SK-N-SH (cell line): ENCODE measurements at regions not wholly inside any gene's neighbourhood (a gene's known extent, or its start where the extent isn't known, plus 50 kb on each side); places are given as distances from the start of the nearest gene placed in this dataset.

Experiments used
- GABPA ChIP-seq: IDR thresholded peaks from 2 replicates; pipeline ENCODE4 v1.4.0; 2012; ENCODE audit warnings: low read depth, mild to moderate bottlenecking
- NRF1 ChIP-seq: IDR thresholded peaks from 2 replicates; pipeline ENCODE4 v1.6.1; 2012; ENCODE audit warnings: low read depth, mild to moderate bottlenecking, low read length
- RAD21 ChIP-seq: IDR thresholded peaks from 2 replicates; pipeline ENCODE4 v1.6.1; 2012; ENCODE audit warnings: mild to moderate bottlenecking, low read length
- YY1 ChIP-seq: IDR thresholded peaks from 2 replicates; pipeline ENCODE4 v1.4.0; 2012; ENCODE audit warnings: low read depth, mild to moderate bottlenecking
- TF ChIP-seq, protein P1 (sequence below): fragments of 200-600 bp; sonication (generic); IDR thresholded peaks from 2 replicates; pipeline ENCODE4 v1.6.1; 2017; ENCODE audit warnings: antibody characterized with exemption, mild to moderate bottlenecking, moderate library complexity
- TF ChIP-seq, protein P2 (sequence below): IDR thresholded peaks from 2 replicates; pipeline ENCODE4 v1.6.1; 2012; ENCODE audit warnings: mild to moderate bottlenecking, low read depth, low read length, moderate library complexity

DNA sequence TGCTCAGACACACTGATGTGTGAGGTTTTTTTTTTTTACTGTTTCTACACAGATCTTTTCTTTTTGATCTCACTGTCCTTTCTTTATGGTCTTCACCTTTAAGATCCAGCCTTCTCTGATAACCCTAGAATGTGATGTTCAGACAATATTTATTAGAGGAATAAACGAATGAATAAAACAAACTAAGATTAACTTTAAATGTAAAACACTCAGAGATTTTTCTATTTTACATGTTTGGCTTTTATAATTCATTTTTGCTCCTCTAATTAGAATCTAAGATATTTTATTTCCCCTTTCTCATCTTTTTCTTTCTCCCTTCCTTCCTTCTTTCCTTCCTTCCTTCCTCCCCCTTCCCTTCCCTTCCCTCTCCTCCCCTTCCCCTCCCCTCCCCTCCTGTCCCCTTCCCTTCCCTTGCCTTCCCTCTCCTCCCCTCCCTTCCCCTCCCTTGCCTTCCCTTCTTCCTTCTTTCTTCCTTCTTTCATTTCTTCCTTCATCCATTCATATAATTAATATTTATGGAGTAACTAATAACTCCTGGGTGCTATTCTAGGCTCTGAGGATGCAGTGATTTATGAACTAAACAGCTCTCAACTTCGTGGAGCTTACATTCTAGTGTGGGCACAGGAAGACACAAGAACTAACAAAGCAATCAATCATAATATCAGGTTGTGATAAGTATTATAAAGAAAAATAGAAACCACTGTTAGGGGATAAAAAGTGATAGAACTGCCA, 133.5 kb upstream of the TSHZ2 start:
- TF ChIP-seq RAD21 (no peak), NRF1 (no peak), GABPA (no peak), YY1 (no peak)
- TF ChIP-seq, protein P1, sequence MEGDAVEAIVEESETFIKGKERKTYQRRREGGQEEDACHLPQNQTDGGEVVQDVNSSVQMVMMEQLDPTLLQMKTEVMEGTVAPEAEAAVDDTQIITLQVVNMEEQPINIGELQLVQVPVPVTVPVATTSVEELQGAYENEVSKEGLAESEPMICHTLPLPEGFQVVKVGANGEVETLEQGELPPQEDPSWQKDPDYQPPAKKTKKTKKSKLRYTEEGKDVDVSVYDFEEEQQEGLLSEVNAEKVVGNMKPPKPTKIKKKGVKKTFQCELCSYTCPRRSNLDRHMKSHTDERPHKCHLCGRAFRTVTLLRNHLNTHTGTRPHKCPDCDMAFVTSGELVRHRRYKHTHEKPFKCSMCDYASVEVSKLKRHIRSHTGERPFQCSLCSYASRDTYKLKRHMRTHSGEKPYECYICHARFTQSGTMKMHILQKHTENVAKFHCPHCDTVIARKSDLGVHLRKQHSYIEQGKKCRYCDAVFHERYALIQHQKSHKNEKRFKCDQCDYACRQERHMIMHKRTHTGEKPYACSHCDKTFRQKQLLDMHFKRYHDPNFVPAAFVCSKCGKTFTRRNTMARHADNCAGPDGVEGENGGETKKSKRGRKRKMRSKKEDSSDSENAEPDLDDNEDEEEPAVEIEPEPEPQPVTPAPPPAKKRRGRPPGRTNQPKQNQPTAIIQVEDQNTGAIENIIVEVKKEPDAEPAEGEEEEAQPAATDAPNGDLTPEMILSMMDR: no peak
- TF ChIP-seq, protein P2, sequence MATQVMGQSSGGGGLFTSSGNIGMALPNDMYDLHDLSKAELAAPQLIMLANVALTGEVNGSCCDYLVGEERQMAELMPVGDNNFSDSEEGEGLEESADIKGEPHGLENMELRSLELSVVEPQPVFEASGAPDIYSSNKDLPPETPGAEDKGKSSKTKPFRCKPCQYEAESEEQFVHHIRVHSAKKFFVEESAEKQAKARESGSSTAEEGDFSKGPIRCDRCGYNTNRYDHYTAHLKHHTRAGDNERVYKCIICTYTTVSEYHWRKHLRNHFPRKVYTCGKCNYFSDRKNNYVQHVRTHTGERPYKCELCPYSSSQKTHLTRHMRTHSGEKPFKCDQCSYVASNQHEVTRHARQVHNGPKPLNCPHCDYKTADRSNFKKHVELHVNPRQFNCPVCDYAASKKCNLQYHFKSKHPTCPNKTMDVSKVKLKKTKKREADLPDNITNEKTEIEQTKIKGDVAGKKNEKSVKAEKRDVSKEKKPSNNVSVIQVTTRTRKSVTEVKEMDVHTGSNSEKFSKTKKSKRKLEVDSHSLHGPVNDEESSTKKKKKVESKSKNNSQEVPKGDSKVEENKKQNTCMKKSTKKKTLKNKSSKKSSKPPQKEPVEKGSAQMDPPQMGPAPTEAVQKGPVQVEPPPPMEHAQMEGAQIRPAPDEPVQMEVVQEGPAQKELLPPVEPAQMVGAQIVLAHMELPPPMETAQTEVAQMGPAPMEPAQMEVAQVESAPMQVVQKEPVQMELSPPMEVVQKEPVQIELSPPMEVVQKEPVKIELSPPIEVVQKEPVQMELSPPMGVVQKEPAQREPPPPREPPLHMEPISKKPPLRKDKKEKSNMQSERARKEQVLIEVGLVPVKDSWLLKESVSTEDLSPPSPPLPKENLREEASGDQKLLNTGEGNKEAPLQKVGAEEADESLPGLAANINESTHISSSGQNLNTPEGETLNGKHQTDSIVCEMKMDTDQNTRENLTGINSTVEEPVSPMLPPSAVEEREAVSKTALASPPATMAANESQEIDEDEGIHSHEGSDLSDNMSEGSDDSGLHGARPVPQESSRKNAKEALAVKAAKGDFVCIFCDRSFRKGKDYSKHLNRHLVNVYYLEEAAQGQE: no peak
